Colonic mucosa (tissue), 4 donors: ENCODE measurements at regions not wholly inside any gene's neighbourhood (a gene's known extent, or its start where the extent isn't known, plus 50 kb on each side); places are given as distances from the start of the nearest gene placed in this dataset.

Experiments
- DNase-seq: peaks from one replicate; pipeline ENCODE4 v3.0.0-alpha.2; 2020
- H3K27ac ChIP-seq: fragments of 200-600 bp; one replicate; pipeline ENCODE4 v1.8.0; 2021
- H3K27me3 ChIP-seq: fragments of 200-600 bp; one replicate; pipeline ENCODE4 v1.8.0; 2021
- H3K36me3 ChIP-seq: fragments of 200-600 bp; one replicate; pipeline ENCODE4 v1.8.0; 2021
- H3K4me1 ChIP-seq: fragments of 200-600 bp; one replicate; pipeline ENCODE4 v1.8.0; 2021; ENCODE audit warnings: mild to moderate bottlenecking
- H3K4me3 ChIP-seq: fragments of 200-600 bp; one replicate; pipeline ENCODE4 v1.8.0; 2021
- H3K9ac ChIP-seq, 2 donors: one replicate each; pipeline ENCODE4 v1.7.0; 2013; ENCODE audit warnings: control low read depth in 2 of 2, low read depth in 2 of 2, low read length in 2 of 2
- H3K9me3 ChIP-seq: fragments of 200-600 bp; one replicate; pipeline ENCODE4 v1.8.0; 2021
- CTCF ChIP-seq: fragments of 200-600 bp; IDR thresholded peaks from one replicate; pipeline ENCODE4 v1.8.0; 2022; ENCODE audit warnings: antibody characterized with exemption, mild to moderate bottlenecking
- intact Hi-C: fragments of 100-400 bp; cut with DNase I; formaldehyde crosslinking; loops from one replicate; pipeline ENCODE4 v1.14.1; 2022
- donor health status: healthy.
- donor health status: DM: no; HTN: no; CAD: no.
- donor health status: DM: no; HTN: no; CAD: no.

GRCh38 chr2:10985260-10985659, 73.5 kb downstream of the KCNF1 start:
- no peak overlapping the region for H3K27ac ChIP-seq
- TF ChIP-seq CTCF, result no peak
- no peak for DNase-seq
- H3K36me3 ChIP-seq, result no peaks in the 10 kb centered on the region
- no peaks in the 10 kb centered on the region for H3K4me1 ChIP-seq
- no peaks in the 10 kb centered on the region for H3K27me3 ChIP-seq
- no peaks in the 10 kb centered on the region for H3K9me3 ChIP-seq
- H3K4me3 ChIP-seq, result no peak overlapping the region
- no peak overlapping the region for H3K9ac ChIP-seq
- intact Hi-C loops, result no loop called here

GRCh38 chr2:10985901-10986535, 74.3 kb downstream of the KCNF1 start:
- Histone ChIP-seq H3K4me1 (no peaks in the 10 kb centered on the region), H3K9ac (no peak overlapping the region), H3K27ac (no peak overlapping the region), H3K36me3 (no peaks in the 10 kb centered on the region), H3K27me3 (no peaks in the 10 kb centered on the region), H3K4me3 (no peak overlapping the region), H3K9me3 (no peaks in the 10 kb centered on the region)
- intact Hi-C loops, result no loop called here
- no peak for TF ChIP-seq CTCF
- DNase-seq, result no peak

GRCh38 chr2:10987439-10987838, 75.7 kb downstream of the KCNF1 start:
- Histone ChIP-seq H3K4me3 (no peak overlapping the region), H3K4me1 (no peaks in the 10 kb centered on the region), H3K27me3 (no peaks in the 10 kb centered on the region), H3K27ac (no peak overlapping the region), H3K36me3 (no peaks in the 10 kb centered on the region), H3K9ac (no peak overlapping the region), H3K9me3 (no peaks in the 10 kb centered on the region)
- TF ChIP-seq CTCF, result no peak
- intact Hi-C loops, result no loop called here
- DNase-seq, result no peak

GRCh38 chr2:10987861-10988260, 76.1 kb downstream of the KCNF1 start:
- H3K27ac ChIP-seq, result no peak overlapping the region
- no peak for DNase-seq
- no peak overlapping the region for H3K4me3 ChIP-seq
- H3K4me1 ChIP-seq, result no peaks in the 10 kb centered on the region
- no peak overlapping the region for H3K9ac ChIP-seq
- H3K36me3 ChIP-seq, result no peaks in the 10 kb centered on the region
- intact Hi-C loops, result no loop called here
- H3K9me3 ChIP-seq, result no peaks in the 10 kb centered on the region
- H3K27me3 ChIP-seq, result no peaks in the 10 kb centered on the region
- no peak for TF ChIP-seq CTCF

GRCh38 chr2:10989151-10989550, 77.4 kb downstream of the KCNF1 start:
- TF ChIP-seq CTCF, result no peak
- no peaks in the 10 kb centered on the region for H3K4me1 ChIP-seq
- H3K27ac ChIP-seq, result no peak overlapping the region
- no peak overlapping the region for H3K4me3 ChIP-seq
- DNase-seq, result no peak
- H3K9me3 ChIP-seq, result no peaks in the 10 kb centered on the region
- no peak overlapping the region for H3K9ac ChIP-seq
- no peaks in the 10 kb centered on the region for H3K36me3 ChIP-seq
- H3K27me3 ChIP-seq, result no peaks in the 10 kb centered on the region
- intact Hi-C loops, result no loop called here
